WTC11 (cell line): ENCODE measurements at regions not wholly inside any gene's neighbourhood (a gene's known extent, or its start where the extent isn't known, plus 50 kb on each side); places are given as distances from the start of the nearest gene placed in this dataset.

Source experiments
- ATAC-seq: fragments of 200-7000 bp; cut with Tn5 transposase; 2 replicates; pipeline ENCODE4 v1.10.0; 2021; ENCODE audit warnings: mild to moderate bottlenecking, moderate library complexity
- CTCF ChIA-PET: fragments of 300-600 bp; sonication (Branson Sonifier 250); formaldehyde crosslinking; loops from one replicate; lab custom pipeline; 2021; ENCODE audit warnings: antibody characterized with exemption; lab: Charles Lee
- POLR2A ChIA-PET: fragments of 350-600 bp; sonication (Branson Sonifier 250); formaldehyde crosslinking; loops from one replicate; lab custom pipeline; 2021; ENCODE audit warnings: antibody characterized with exemption; lab: Charles Lee
- DNase-seq: peaks from one replicate; pipeline ENCODE4 v3.0.0; 2021; ENCODE audit warnings: low spot score
- H3K27ac Mint-ChIP-seq: 2 replicates; pipeline ENCODE4 v1.8.0; 2021; ENCODE audit warnings: mixed read lengths
- H3K27me3 Mint-ChIP-seq: 2 replicates; pipeline ENCODE4 v1.8.0; 2021; ENCODE audit warnings: low read depth, mild to moderate bottlenecking, moderate library complexity, mixed read lengths
- H3K36me3 Mint-ChIP-seq: 2 replicates; pipeline ENCODE4 v1.8.0; 2021; ENCODE audit warnings: mixed read lengths
- H3K4me1 Mint-ChIP-seq: 2 replicates; pipeline ENCODE4 v1.8.0; 2022; ENCODE audit warnings: mixed read lengths
- H3K4me3 Mint-ChIP-seq: 2 replicates; pipeline ENCODE4 v1.8.0; 2021; ENCODE audit warnings: mild to moderate bottlenecking, moderate library complexity, mixed read lengths
- H3K9me3 Mint-ChIP-seq: 2 replicates; pipeline ENCODE4 v1.8.0; 2021; ENCODE audit warnings: mixed read lengths
- CBFB ChIP-seq: sonication (generic); formaldehyde crosslinking; IDR thresholded peaks from 2 replicates; pipeline ENCODE4 v1.8.1; 2022; ENCODE audit warnings: mild to moderate bottlenecking, low read depth, missing genetic modification reagents
- CREM ChIP-seq: sonication (generic); formaldehyde crosslinking; IDR thresholded peaks from 2 replicates; pipeline ENCODE4 v1.8.1; 2022; ENCODE audit warnings: mild to moderate bottlenecking, missing genetic modification reagents, moderate library complexity
- FOXJ3 ChIP-seq: sonication (generic); formaldehyde crosslinking; IDR thresholded peaks from 2 replicates; pipeline ENCODE4 v1.9.0; 2021; ENCODE audit warnings: missing genetic modification reagents, mild to moderate bottlenecking, borderline replicate concordance
- GABPB1 ChIP-seq: sonication (generic); formaldehyde crosslinking; IDR thresholded peaks from 2 replicates; pipeline ENCODE4 v1.8.1; 2023; ENCODE audit warnings: mild to moderate bottlenecking, missing genetic modification reagents
- JUN ChIP-seq: sonication (generic); formaldehyde crosslinking; IDR thresholded peaks from 2 replicates; pipeline ENCODE4 v1.8.0; 2023; ENCODE audit warnings: mild to moderate bottlenecking, missing genetic modification reagents
- MYBL2 ChIP-seq: sonication (generic); formaldehyde crosslinking; IDR thresholded peaks from 2 replicates; pipeline ENCODE4 v1.8.1; 2023; ENCODE audit warnings: mild to moderate bottlenecking, moderate library complexity, missing genetic modification reagents
- NFATC4 ChIP-seq: fragments of 250-450 bp; sonication (Bioruptor Pico); IDR thresholded peaks from 2 replicates; pipeline ENCODE4 v1.9.0; 2021; ENCODE audit warnings: mild to moderate bottlenecking
- PRRX2 ChIP-seq: fragments of 250-450 bp; sonication (Bioruptor Pico); IDR thresholded peaks from 2 replicates; pipeline ENCODE4 v1.8.0; 2021; ENCODE audit warnings: mild to moderate bottlenecking
- SOX15 ChIP-seq: fragments of 250-450 bp; sonication (Bioruptor Pico); IDR thresholded peaks from 2 replicates; pipeline ENCODE4 v1.9.0; 2021; ENCODE audit warnings: mild to moderate bottlenecking
- TEAD4 ChIP-seq: sonication (generic); formaldehyde crosslinking; IDR thresholded peaks from 2 replicates; pipeline ENCODE4 v1.8.0; 2022; ENCODE audit warnings: mild to moderate bottlenecking, missing genetic modification reagents
- ZNF121 ChIP-seq: sonication (generic); formaldehyde crosslinking; IDR thresholded peaks from 2 replicates; pipeline ENCODE4 v1.8.0; 2023; ENCODE audit warnings: missing genetic modification reagents
- ZNF138 ChIP-seq: sonication (generic); formaldehyde crosslinking; conservative IDR thresholded peaks from 2 replicates; pipeline ENCODE4 v1.8.1; 2022; ENCODE audit warnings: mild to moderate bottlenecking, moderate library complexity, missing genetic modification reagents
- ZNF263 ChIP-seq: sonication (generic); formaldehyde crosslinking; IDR thresholded peaks from 2 replicates; pipeline ENCODE4 v1.8.1; 2022; ENCODE audit warnings: low read depth, mild to moderate bottlenecking, moderate library complexity, missing genetic modification reagents
- ZNF671 ChIP-seq: fragments of 250-450 bp; sonication (Bioruptor Pico); IDR thresholded peaks from 2 replicates; pipeline ENCODE4 v1.8.0; 2021; ENCODE audit warnings: mild to moderate bottlenecking
- TF ChIP-seq, protein P1 (sequence below): sonication (generic); formaldehyde crosslinking; IDR thresholded peaks from 2 replicates; pipeline ENCODE4 v1.8.0; 2023; ENCODE audit warnings: missing genetic modification reagents, mild to moderate bottlenecking, borderline replicate concordance
- TF ChIP-seq, protein P2 (sequence below): fragments of 250-450 bp; sonication (Bioruptor Pico); IDR thresholded peaks from 2 replicates; pipeline ENCODE4 v1.8.0; 2021; ENCODE audit warnings: mild to moderate bottlenecking
- TF ChIP-seq, protein P3 (sequence below): sonication (generic); formaldehyde crosslinking; IDR thresholded peaks from 2 replicates; pipeline ENCODE4 v1.8.0; 2023; ENCODE audit warnings: mild to moderate bottlenecking, missing genetic modification reagents
- TF ChIP-seq, protein P4 (sequence below): sonication (generic); formaldehyde crosslinking; IDR thresholded peaks from 2 replicates; pipeline ENCODE4 v1.8.1; 2022; ENCODE audit warnings: mild to moderate bottlenecking, moderate library complexity, missing genetic modification reagents
- TF ChIP-seq, protein P5 (sequence below): fragments of 200-600 bp; IDR thresholded peaks from 2 replicates; pipeline ENCODE4 v1.8.0; 2022; ENCODE audit warnings: antibody characterized with exemption
- TF ChIP-seq, protein P6 (sequence below): fragments of 250-450 bp; sonication (Bioruptor Pico); IDR thresholded peaks from 2 replicates; pipeline ENCODE4 v1.9.0; 2021; ENCODE audit warnings: mild to moderate bottlenecking

DNA sequence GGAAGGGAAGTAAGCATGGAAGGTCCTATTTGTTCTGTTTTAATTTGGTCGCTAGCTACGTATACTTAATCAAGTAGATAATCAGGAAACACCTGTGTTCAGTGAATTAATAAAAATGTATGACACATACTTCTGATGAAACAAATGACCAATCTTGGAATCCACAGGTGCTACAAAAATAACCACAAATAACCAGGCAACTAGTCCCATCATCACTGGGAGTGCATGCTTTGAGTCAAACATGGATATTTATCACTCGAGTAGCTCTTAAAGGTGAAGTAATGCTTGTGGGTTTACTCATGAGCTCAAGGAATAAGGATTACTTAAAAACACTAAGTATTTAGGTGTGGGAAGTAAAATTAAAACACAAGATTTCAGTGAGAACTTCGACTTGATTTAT lies 285.6 kb upstream of the ID4 start (continued):
- TF ChIP-seq TEAD4 (CRISPR knock-in tag): no peak
- no peak for TF ChIP-seq CREM
- TF ChIP-seq, protein P1, sequence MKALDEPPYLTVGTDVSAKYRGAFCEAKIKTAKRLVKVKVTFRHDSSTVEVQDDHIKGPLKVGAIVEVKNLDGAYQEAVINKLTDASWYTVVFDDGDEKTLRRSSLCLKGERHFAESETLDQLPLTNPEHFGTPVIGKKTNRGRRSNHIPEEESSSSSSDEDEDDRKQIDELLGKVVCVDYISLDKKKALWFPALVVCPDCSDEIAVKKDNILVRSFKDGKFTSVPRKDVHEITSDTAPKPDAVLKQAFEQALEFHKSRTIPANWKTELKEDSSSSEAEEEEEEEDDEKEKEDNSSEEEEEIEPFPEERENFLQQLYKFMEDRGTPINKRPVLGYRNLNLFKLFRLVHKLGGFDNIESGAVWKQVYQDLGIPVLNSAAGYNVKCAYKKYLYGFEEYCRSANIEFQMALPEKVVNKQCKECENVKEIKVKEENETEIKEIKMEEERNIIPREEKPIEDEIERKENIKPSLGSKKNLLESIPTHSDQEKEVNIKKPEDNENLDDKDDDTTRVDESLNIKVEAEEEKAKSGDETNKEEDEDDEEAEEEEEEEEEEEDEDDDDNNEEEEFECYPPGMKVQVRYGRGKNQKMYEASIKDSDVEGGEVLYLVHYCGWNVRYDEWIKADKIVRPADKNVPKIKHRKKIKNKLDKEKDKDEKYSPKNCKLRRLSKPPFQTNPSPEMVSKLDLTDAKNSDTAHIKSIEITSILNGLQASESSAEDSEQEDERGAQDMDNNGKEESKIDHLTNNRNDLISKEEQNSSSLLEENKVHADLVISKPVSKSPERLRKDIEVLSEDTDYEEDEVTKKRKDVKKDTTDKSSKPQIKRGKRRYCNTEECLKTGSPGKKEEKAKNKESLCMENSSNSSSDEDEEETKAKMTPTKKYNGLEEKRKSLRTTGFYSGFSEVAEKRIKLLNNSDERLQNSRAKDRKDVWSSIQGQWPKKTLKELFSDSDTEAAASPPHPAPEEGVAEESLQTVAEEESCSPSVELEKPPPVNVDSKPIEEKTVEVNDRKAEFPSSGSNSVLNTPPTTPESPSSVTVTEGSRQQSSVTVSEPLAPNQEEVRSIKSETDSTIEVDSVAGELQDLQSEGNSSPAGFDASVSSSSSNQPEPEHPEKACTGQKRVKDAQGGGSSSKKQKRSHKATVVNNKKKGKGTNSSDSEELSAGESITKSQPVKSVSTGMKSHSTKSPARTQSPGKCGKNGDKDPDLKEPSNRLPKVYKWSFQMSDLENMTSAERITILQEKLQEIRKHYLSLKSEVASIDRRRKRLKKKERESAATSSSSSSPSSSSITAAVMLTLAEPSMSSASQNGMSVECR (CRISPR knock-in tag): no peak
- TF ChIP-seq FOXJ3 (CRISPR knock-in tag): no peak
- TF ChIP-seq, protein P2, sequence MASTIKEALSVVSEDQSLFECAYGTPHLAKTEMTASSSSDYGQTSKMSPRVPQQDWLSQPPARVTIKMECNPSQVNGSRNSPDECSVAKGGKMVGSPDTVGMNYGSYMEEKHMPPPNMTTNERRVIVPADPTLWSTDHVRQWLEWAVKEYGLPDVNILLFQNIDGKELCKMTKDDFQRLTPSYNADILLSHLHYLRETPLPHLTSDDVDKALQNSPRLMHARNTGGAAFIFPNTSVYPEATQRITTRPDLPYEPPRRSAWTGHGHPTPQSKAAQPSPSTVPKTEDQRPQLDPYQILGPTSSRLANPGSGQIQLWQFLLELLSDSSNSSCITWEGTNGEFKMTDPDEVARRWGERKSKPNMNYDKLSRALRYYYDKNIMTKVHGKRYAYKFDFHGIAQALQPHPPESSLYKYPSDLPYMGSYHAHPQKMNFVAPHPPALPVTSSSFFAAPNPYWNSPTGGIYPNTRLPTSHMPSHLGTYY (CRISPR knock-in tag): no peak
- TF ChIP-seq MYBL2 (CRISPR knock-in tag): no peak
- no peak for TF ChIP-seq NFATC4 (CRISPR knock-in tag)
- TF ChIP-seq, protein P3, sequence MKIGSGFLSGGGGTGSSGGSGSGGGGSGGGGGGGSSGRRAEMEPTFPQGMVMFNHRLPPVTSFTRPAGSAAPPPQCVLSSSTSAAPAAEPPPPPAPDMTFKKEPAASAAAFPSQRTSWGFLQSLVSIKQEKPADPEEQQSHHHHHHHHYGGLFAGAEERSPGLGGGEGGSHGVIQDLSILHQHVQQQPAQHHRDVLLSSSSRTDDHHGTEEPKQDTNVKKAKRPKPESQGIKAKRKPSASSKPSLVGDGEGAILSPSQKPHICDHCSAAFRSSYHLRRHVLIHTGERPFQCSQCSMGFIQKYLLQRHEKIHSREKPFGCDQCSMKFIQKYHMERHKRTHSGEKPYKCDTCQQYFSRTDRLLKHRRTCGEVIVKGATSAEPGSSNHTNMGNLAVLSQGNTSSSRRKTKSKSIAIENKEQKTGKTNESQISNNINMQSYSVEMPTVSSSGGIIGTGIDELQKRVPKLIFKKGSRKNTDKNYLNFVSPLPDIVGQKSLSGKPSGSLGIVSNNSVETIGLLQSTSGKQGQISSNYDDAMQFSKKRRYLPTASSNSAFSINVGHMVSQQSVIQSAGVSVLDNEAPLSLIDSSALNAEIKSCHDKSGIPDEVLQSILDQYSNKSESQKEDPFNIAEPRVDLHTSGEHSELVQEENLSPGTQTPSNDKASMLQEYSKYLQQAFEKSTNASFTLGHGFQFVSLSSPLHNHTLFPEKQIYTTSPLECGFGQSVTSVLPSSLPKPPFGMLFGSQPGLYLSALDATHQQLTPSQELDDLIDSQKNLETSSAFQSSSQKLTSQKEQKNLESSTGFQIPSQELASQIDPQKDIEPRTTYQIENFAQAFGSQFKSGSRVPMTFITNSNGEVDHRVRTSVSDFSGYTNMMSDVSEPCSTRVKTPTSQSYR: no peak
- no peak for TF ChIP-seq ZNF121 (CRISPR knock-in tag)
- TF ChIP-seq, all 79 proteins: peak for 0

DNA sequence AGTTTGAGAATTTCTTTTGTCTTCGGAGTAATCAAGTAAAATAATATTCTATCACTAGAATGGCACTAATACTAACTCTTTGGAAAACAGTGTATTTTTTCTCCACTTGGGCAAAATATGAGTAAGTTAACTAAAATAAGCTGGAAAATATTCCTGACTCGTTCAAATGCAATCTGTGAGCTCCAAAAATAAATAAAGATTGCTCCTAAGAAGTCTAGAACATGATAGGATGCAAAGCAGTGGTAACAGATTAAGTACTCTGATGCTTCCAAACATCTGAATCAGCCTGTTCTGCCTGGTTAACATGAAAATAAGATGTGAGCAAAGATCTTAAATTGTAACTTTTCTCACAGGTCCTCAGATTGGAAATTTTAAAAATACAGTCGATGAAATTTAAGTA lies 285.1 kb upstream of the ID4 start:
- POLR2A ChIA-PET: no interaction called here
- Mint-ChIP-seq H3K36me3 (no peaks in the 10 kb centered on the region), H3K27me3 (no peaks in the 10 kb centered on the region), H3K27ac (no peak overlapping the region)
- no peak for DNase-seq
- no peak for ATAC-seq
- TF ChIP-seq NFATC4 (CRISPR knock-in tag): no peak
- TF ChIP-seq SOX15 (CRISPR knock-in tag): no peak
- no peak for TF ChIP-seq PRRX2
- TF ChIP-seq, all 79 proteins: peak for 0
- Mint-ChIP-seq H3K9me3 (peaks cover 8% of the 10 kb centered on the region), H3K4me1 (no peaks in the 10 kb centered on the region), H3K4me3 (no peak overlapping the region)
- CTCF ChIA-PET: interaction anchor here (0.8 kb wide), 1 partner anchor 139 kb away, joined by 3 read pairs; no protein-coding TSS in a partner anchor

DNA sequence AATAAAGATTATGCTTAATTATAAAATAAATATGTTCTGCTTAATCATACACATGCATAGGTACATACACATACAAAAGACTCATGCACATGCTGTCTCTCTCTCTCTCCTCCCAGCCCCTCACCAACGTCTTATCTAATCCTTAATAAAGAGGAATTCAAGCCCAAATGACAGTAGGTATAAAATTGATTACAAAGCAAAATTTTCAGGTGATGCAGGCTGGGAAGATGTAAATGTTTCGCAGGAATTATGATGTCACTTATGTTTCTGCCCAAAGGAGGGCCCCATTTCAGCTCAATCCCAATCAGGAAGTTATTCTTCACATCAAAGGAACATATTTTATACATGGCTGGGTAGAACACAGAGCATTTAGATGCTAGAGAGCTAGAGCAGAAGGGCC lies 284.6 kb upstream of the ID4 start:
- CTCF ChIA-PET: no interaction called here
- Mint-ChIP-seq H3K4me3 (no peak overlapping the region), H3K9me3 (peaks cover 8% of the 10 kb centered on the region), H3K36me3 (no peaks in the 10 kb centered on the region), H3K27me3 (no peaks in the 10 kb centered on the region), H3K4me1 (no peaks in the 10 kb centered on the region), H3K27ac (no peak overlapping the region)
- DNase-seq (no peak), ATAC-seq (no peak)
- POLR2A ChIA-PET: no interaction called here
- TF ChIP-seq, protein P4, sequence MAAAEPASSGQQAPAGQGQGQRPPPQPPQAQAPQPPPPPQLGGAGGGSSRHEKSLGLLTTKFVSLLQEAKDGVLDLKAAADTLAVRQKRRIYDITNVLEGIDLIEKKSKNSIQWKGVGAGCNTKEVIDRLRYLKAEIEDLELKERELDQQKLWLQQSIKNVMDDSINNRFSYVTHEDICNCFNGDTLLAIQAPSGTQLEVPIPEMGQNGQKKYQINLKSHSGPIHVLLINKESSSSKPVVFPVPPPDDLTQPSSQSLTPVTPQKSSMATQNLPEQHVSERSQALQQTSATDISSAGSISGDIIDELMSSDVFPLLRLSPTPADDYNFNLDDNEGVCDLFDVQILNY (CRISPR knock-in tag): no peak
- no peak for TF ChIP-seq TEAD4 (CRISPR knock-in tag)
- TF ChIP-seq GABPB1 (CRISPR knock-in tag): no peak
- TF ChIP-seq CBFB: no peak
- TF ChIP-seq, protein P5, sequence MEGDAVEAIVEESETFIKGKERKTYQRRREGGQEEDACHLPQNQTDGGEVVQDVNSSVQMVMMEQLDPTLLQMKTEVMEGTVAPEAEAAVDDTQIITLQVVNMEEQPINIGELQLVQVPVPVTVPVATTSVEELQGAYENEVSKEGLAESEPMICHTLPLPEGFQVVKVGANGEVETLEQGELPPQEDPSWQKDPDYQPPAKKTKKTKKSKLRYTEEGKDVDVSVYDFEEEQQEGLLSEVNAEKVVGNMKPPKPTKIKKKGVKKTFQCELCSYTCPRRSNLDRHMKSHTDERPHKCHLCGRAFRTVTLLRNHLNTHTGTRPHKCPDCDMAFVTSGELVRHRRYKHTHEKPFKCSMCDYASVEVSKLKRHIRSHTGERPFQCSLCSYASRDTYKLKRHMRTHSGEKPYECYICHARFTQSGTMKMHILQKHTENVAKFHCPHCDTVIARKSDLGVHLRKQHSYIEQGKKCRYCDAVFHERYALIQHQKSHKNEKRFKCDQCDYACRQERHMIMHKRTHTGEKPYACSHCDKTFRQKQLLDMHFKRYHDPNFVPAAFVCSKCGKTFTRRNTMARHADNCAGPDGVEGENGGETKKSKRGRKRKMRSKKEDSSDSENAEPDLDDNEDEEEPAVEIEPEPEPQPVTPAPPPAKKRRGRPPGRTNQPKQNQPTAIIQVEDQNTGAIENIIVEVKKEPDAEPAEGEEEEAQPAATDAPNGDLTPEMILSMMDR: no peak
- TF ChIP-seq JUN (CRISPR knock-in tag): no peak
- TF ChIP-seq, protein P6, sequence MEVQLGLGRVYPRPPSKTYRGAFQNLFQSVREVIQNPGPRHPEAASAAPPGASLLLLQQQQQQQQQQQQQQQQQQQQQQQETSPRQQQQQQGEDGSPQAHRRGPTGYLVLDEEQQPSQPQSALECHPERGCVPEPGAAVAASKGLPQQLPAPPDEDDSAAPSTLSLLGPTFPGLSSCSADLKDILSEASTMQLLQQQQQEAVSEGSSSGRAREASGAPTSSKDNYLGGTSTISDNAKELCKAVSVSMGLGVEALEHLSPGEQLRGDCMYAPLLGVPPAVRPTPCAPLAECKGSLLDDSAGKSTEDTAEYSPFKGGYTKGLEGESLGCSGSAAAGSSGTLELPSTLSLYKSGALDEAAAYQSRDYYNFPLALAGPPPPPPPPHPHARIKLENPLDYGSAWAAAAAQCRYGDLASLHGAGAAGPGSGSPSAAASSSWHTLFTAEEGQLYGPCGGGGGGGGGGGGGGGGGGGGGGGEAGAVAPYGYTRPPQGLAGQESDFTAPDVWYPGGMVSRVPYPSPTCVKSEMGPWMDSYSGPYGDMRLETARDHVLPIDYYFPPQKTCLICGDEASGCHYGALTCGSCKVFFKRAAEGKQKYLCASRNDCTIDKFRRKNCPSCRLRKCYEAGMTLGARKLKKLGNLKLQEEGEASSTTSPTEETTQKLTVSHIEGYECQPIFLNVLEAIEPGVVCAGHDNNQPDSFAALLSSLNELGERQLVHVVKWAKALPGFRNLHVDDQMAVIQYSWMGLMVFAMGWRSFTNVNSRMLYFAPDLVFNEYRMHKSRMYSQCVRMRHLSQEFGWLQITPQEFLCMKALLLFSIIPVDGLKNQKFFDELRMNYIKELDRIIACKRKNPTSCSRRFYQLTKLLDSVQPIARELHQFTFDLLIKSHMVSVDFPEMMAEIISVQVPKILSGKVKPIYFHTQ (CRISPR knock-in tag): no peak
- TF ChIP-seq ZNF671: no peak
- TF ChIP-seq FOXJ3 (CRISPR knock-in tag): no peak
- no peak for TF ChIP-seq CREM
- TF ChIP-seq ZNF263 (CRISPR knock-in tag): no peak
- no peak for TF ChIP-seq ZNF138
